CD4-positive, alpha-beta T cell (primary cell): ENCODE measurements at regions not wholly inside any gene's neighbourhood (a gene's known extent, or its start where the extent isn't known, plus 50 kb on each side); places are given as distances from the start of the nearest gene placed in this dataset.
"Not testable (repeated sequence)": the region's sequence is repeated elsewhere in the genome, so short reads cannot be mapped to it uniquely, and the experiment has no call there.

ENCODE experiments used
- ATAC-seq: fragments of 200-7000 bp; cut with Tn5 transposase; one replicate; pipeline ENCODE4 v1.10.0; 2022; ENCODE audit warnings: mild to moderate bottlenecking; ENCODE audit not compliant: poor library complexity
- CTCF ChIA-PET: fragments of 350-600 bp; sonication (Branson Sonifier 250); formaldehyde crosslinking; loops from one replicate; lab custom pipeline; 2021; ENCODE audit warnings: antibody characterized with exemption, inconsistent platforms; lab: Charles Lee
- POLR2A ChIA-PET: fragments of 350-600 bp; sonication (Branson Sonifier 250); formaldehyde crosslinking; loops from one replicate; lab custom pipeline; 2021; ENCODE audit warnings: antibody characterized with exemption, inconsistent platforms; lab: Charles Lee
- DNase-seq, 14 experiments: peaks; one replicate each; pipeline ENCODE4 v3.0.0-alpha.2; 2013 to 2020; ENCODE audit warnings: mixed read lengths in 2 of 14
- H3K27ac ChIP-seq, 2 donors: one replicate each; pipeline versions ENCODE4 v1.5.1 to v1.7.0; 2013; ENCODE audit warnings: low read length in 2 of 2, low read depth in 1 of 2, mild to moderate bottlenecking in 1 of 2
- H3K27me3 ChIP-seq, 2 experiments: 1 replicate in 1 of 2; 2 replicates in 1 of 2; pipeline versions ENCODE4 v1.6.1 to v1.7.0; 2013; ENCODE audit warnings: low read length in 2 of 2, control low read depth in 1 of 2, mild to moderate bottlenecking in 1 of 2, moderate library complexity in 1 of 2; ENCODE audit not compliant: insufficient read depth in 2 of 2, control insufficient read depth in 1 of 2
- H3K36me3 ChIP-seq: one replicate; pipeline ENCODE4 v1.6.1; 2013; ENCODE audit warnings: low read length, control low read depth; ENCODE audit not compliant: insufficient read depth
- H3K4me1 ChIP-seq: one replicate; pipeline ENCODE4 v1.6.1; 2013; ENCODE audit warnings: low read length, control low read depth; ENCODE audit not compliant: insufficient read depth
- H3K4me3 ChIP-seq: one replicate; pipeline ENCODE4 v1.5.1; 2013; ENCODE audit warnings: mild to moderate bottlenecking, low read length, moderate library complexity
- H3K9me3 ChIP-seq, 2 experiments: 1 replicate in 1 of 2; 2 replicates in 1 of 2; pipeline versions ENCODE4 v1.6.1 to v1.7.0; 2013; ENCODE audit warnings: low read length in 2 of 2, mild to moderate bottlenecking in 2 of 2, control low read depth in 1 of 2, moderate library complexity in 1 of 2; ENCODE audit not compliant: control insufficient read depth in 1 of 2, insufficient read depth in 1 of 2
- H3K27ac Mint-ChIP-seq: one replicate; pipeline ENCODE4 v1.8.0; 2020; ENCODE audit warnings: mixed read lengths
- H3K27me3 Mint-ChIP-seq: one replicate; pipeline ENCODE4 v1.8.0; 2021; ENCODE audit warnings: mixed read lengths
- H3K36me3 Mint-ChIP-seq: one replicate; pipeline ENCODE4 v1.8.0; 2021; ENCODE audit warnings: low read depth, mixed read lengths
- H3K4me1 Mint-ChIP-seq: one replicate; pipeline ENCODE4 v1.8.0; 2021; ENCODE audit warnings: low read depth, mixed read lengths
- H3K4me3 Mint-ChIP-seq: one replicate; pipeline ENCODE4 v1.8.0; 2020; ENCODE audit warnings: mild to moderate bottlenecking, mixed read lengths
- H3K9me3 Mint-ChIP-seq: one replicate; pipeline ENCODE4 v1.8.0; 2020; ENCODE audit warnings: mixed read lengths
- intact Hi-C, 2 experiments: fragments of 100-400 bp; cut with DNase I in 1 of 2; cut with micrococcal nuclease in 1 of 2; formaldehyde crosslinking; loops; one replicate each; pipeline versions ENCODE4 v1.15.1 to v1.9.0; 2023 to 2025; cut with DNase I, micrococcal nuclease
- TF ChIP-seq, protein P1 (sequence below): fragments of 200-600 bp; IDR thresholded peaks from one replicate; pipeline ENCODE4 v1.8.0; 2022; ENCODE audit warnings: antibody characterized with exemption, mild to moderate bottlenecking

DNA sequence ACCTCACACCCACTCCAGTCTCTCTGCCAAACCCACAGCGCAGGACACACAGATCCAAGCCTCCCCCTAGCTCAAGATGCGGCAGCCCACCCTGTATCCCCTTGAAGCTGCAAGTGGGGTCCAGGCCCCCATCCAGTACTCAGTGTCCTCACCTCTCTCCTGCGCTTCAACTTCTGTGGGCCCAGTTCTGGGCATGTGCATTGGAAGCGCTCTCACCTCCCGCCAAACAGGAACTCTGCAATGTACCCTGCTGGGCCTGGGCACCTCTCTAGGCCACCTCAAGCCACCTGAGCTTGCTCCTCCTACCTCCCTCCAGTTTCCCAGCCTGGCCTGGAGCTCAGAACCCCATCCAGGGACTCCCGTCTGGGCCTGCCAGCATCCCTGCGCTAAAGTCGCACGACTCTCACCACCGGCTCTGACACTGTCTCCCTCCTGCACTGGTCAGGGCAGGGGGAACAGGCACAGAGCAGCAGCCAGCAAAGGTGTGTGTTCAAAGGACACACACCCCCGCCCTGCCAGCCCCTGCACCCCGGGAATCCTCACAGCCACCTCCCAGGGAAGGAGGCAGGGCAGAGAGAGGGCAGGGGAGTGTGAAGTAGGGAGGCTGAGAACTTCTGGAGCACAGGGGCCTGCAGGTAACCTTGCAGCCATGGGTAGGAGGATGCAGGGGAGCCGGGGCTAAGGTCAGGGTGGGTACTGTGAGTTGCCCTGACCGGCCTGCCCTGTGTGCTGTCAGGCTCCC, 51.7 kb upstream of the MSMB start:
- intact Hi-C loops: no loop called here
- POLR2A ChIA-PET: interaction anchor here (1.5 kb wide), 1 partner anchor 9 kb away, joined by 4 read pairs; no protein-coding TSS in a partner anchor
- H3K36me3 Mint-ChIP-seq: no peaks in the 10 kb centered on the region

DNA sequence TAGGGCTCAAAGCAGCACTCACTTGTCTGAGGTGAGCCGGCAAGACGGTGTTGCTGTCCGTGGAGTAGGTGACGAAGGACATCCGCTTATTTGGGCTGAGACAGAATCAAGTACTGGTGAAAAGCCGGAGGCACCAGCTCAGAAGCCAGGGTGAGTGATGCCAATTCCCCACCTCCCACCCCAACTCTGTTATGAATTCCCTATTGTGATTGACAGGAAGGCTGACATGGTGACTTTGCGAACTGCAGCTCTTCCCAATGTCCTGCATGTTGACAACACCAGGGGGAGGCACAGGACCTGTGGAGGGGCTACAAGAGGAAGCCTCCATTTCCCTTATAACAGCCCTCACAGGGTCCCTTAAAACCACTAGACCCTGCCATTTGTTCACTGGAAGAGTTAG, 52.3 kb upstream of the MSMB start:
- CTCF ChIA-PET: no interaction called here
- Histone ChIP-seq H3K9me3 (peaks cover 0 to 7% of the 10 kb centered on the region in 2 experiments), H3K27me3 (no peaks in the 10 kb centered on the region), H3K27ac (no peak overlapping the region), H3K4me1 (peaks cover 54% of the 10 kb centered on the region), H3K4me3 (no peak overlapping the region), H3K36me3 (no peaks in the 10 kb centered on the region)
- H3K4me1 Mint-ChIP-seq: peaks cover 8% of the 10 kb centered on the region
- POLR2A ChIA-PET: no interaction called here
- ATAC-seq: no peak
- no peaks in the 10 kb centered on the region for H3K27me3 Mint-ChIP-seq
- no peak overlapping the region for H3K4me3 Mint-ChIP-seq
- no peak for DNase-seq
- intact Hi-C loops: no loop called here
- no peaks in the 10 kb centered on the region for H3K36me3 Mint-ChIP-seq
- no peaks in the 10 kb centered on the region for H3K9me3 Mint-ChIP-seq
- TF ChIP-seq, protein P1, sequence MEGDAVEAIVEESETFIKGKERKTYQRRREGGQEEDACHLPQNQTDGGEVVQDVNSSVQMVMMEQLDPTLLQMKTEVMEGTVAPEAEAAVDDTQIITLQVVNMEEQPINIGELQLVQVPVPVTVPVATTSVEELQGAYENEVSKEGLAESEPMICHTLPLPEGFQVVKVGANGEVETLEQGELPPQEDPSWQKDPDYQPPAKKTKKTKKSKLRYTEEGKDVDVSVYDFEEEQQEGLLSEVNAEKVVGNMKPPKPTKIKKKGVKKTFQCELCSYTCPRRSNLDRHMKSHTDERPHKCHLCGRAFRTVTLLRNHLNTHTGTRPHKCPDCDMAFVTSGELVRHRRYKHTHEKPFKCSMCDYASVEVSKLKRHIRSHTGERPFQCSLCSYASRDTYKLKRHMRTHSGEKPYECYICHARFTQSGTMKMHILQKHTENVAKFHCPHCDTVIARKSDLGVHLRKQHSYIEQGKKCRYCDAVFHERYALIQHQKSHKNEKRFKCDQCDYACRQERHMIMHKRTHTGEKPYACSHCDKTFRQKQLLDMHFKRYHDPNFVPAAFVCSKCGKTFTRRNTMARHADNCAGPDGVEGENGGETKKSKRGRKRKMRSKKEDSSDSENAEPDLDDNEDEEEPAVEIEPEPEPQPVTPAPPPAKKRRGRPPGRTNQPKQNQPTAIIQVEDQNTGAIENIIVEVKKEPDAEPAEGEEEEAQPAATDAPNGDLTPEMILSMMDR: no peak
- H3K27ac Mint-ChIP-seq: no peak overlapping the region

More for the DNA sequence above, 51.7 kb upstream of the MSMB start:
- Histone ChIP-seq H3K36me3 (no peaks in the 10 kb centered on the region), H3K9me3 (peaks cover 0 to 7% of the 10 kb centered on the region in 2 experiments), H3K27ac (peak overlapping the region; percentile 14 to 73), H3K4me3 (no peak overlapping the region), H3K27me3 (no peaks in the 10 kb centered on the region), H3K4me1 (peaks cover 60% of the 10 kb centered on the region)
- DNase-seq (no peak), ATAC-seq (no peak)
- peaks cover 8% of the 10 kb centered on the region for H3K4me1 Mint-ChIP-seq
- H3K27me3 Mint-ChIP-seq: no peaks in the 10 kb centered on the region
- CTCF ChIA-PET: no interaction called here
- no peak overlapping the region for H3K27ac Mint-ChIP-seq
- peak overlapping the region; percentile 67 for H3K4me3 Mint-ChIP-seq
- H3K9me3 Mint-ChIP-seq: no peaks in the 10 kb centered on the region
- TF ChIP-seq, protein P1: no peak

DNA sequence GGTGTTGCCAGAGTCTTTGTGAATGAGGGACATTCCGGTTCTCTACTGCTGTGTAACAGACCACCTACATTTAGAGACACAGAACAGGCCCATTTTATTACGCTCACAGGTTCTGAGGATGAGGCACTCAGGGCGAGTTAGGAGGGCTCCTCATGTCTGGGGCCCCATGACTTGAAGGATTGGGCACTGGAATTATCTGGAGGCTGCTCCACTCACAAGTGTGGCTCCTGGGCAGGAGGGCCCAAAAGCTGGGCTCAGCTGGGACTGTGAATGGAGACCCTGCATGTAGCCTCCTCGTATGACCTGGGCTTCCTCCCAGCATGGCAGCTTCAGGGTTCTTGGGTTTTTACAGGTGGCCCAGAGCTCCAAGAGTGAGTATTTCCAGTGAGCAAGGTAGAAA, 52.9 kb upstream of the MSMB start:
- H3K27me3 Mint-ChIP-seq, H3K36me3 Mint-ChIP-seq, H3K36me3 ChIP-seq, DNase-seq, POLR2A ChIA-PET, H3K27ac ChIP-seq, H3K9me3 ChIP-seq, H3K4me3 ChIP-seq, H3K27me3 ChIP-seq, H3K4me3 Mint-ChIP-seq, CTCF ChIA-PET, intact Hi-C loops, H3K9me3 Mint-ChIP-seq, ATAC-seq, H3K4me1 Mint-ChIP-seq: not testable (repeated sequence)
- peak overlapping the region; percentile 49 for H3K27ac Mint-ChIP-seq
- peaks cover 48% of the 10 kb centered on the region for H3K4me1 ChIP-seq
